ENCODE measurements at regions not wholly inside any gene's neighbourhood (a gene's known extent, or its start where the extent isn't known, plus 50 kb on each side); places are given as distances from the start of the nearest gene placed in this dataset.

- FAIRE-seq (peak; percentile 30), DNase-seq (ENCODE audit: low spot score) (peak; percentile 45)
Observed at GRCh38 chr7:41878309-41879295, 175.7 kb upstream of the INHBA start.

GRCh38 chr7:41877118-41877517 is 174.2 kb upstream of the INHBA start:
- DNase-seq (ENCODE audit: low spot score), result no peak
- no peak for FAIRE-seq

GRCh38 chr7:41875513-41875912 is 172.6 kb upstream of the INHBA start:
- FAIRE-seq, result no peak
- no peak for DNase-seq (ENCODE audit: low spot score)

GRCh38 chr7:41874201-41874785 is 171.4 kb upstream of the INHBA start:
- DNase-seq (ENCODE audit: low spot score) (peak; percentile 37), FAIRE-seq (no peak)

GRCh38 chr7:41873741-41874140 is 170.9 kb upstream of the INHBA start:
- DNase-seq (ENCODE audit: low spot score) (no peak), FAIRE-seq (no peak)

- DNase-seq (ENCODE audit: low spot score), result no peak
- FAIRE-seq, result no peak
Observed at GRCh38 chr7:41872966-41873365, 170.1 kb upstream of the INHBA start.

- DNase-seq (ENCODE audit: low spot score), result peak; percentile 30
- peak; percentile 61 for FAIRE-seq
Observed at GRCh38 chr7:41870461-41871138, 167.7 kb upstream of the INHBA start.

GRCh38 chr7:41869997-41870396 is 167.1 kb upstream of the INHBA start:
- no peak for FAIRE-seq
- no peak for DNase-seq (ENCODE audit: low spot score)

- no peak for DNase-seq (ENCODE audit: low spot score)
- FAIRE-seq, result no peak
Observed at GRCh38 chr7:41869596-41869995, 166.7 kb upstream of the INHBA start.

GRCh38 chr7:41869091-41869490 is 166.2 kb upstream of the INHBA start:
- FAIRE-seq (peak; percentile 85), DNase-seq (ENCODE audit: low spot score) (peak; percentile 64)

- DNase-seq (ENCODE audit: low spot score) (no peak), FAIRE-seq (no peak)
Observed at GRCh38 chr7:41867639-41868280, 164.9 kb upstream of the INHBA start.

GRCh38 chr7:41862261-41862660 is 159.4 kb upstream of the INHBA start:
- no peak for DNase-seq (ENCODE audit: low spot score)
- FAIRE-seq, result no peak

GRCh38 chr7:41861642-41862041 is 158.8 kb upstream of the INHBA start:
- DNase-seq (ENCODE audit: low spot score) (no peak), FAIRE-seq (no peak)

GRCh38 chr7:41858201-41858600 is 155.3 kb upstream of the INHBA start:
- FAIRE-seq, result no peak
- no peak for DNase-seq (ENCODE audit: low spot score)

- FAIRE-seq, result no peak
- DNase-seq (ENCODE audit: low spot score), result peak; percentile 28
Observed at GRCh38 chr7:41855798-41856197, 152.9 kb upstream of the INHBA start.

GRCh38 chr7:41847606-41848005 is 144.7 kb upstream of the INHBA start:
- FAIRE-seq (no peak), DNase-seq (ENCODE audit: low spot score) (no peak)

- DNase-seq (ENCODE audit: low spot score) (no peak), FAIRE-seq (no peak)
Observed at GRCh38 chr7:41847151-41847550, 144.3 kb upstream of the INHBA start.

GRCh38 chr7:41842956-41843355 is 140.1 kb upstream of the INHBA start:
- FAIRE-seq (no peak), DNase-seq (ENCODE audit: low spot score) (no peak)

GRCh38 chr7:41837916-41838315 is 135.0 kb upstream of the INHBA start:
- no peak for FAIRE-seq
- DNase-seq (ENCODE audit: low spot score), result no peak

GRCh38 chr7:41835976-41836530 is 133.2 kb upstream of the INHBA start:
- DNase-seq (ENCODE audit: low spot score), result no peak
- no peak for FAIRE-seq

Data from RCC 7860 (cell line).